ENCODE measurements at regions not wholly inside any gene's neighbourhood (a gene's known extent, or its start where the extent isn't known, plus 50 kb on each side); places are given as distances from the start of the nearest gene placed in this dataset.

DNA sequence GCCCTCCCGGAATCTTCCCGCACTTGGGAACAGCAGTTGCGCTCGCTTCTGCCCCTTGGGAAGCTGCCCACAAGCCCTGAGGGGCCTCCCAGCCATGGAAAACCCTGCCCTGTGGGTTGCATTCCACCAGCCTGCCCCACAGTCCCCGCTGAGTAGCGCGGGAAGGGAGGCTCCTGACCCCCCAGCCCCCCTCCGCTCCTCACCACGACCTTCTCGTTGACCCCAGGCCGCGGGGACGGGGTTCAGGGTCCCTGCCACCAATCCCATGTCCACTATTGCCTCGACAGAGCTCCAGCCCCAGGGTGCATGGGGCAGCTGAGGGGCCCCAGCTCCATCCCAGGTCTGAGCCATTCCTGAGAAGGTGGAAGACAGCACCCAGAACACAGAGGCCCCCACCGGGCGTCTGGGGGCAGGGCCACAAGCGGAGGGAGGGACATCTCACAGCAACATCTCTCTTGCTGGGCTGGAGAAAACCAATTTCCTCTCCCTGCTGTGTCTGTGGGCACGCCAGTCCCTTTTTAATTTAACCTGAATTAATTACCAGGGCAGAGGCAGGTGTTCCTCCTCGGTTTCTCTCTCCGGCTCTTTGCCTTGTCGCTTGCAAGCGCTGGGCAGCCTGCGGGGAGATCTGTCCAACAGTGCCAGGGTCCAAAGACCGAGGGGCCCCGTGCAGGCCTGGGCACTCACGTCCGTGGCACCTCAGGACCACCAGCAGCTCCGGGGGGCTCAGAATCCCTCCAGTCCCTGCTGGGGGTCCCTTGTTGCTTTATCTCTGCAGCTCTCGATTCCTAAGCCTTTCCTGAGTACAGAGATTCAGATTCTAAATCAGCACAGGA lies 57.9 kb downstream of the FOXL3 start:
- 93% methylated on average over 29 of the region's 29 CpGs for WGBS (ENCODE audit: insufficient coverage)
- no peaks in the 10 kb centered on the region for H3K79me2 ChIP-seq (ENCODE audit: insufficient read depth, low read length)
- H3K9me3 ChIP-seq (replicated peaks in 1 of 2; ENCODE audit: control insufficient read depth in 1 of 2, insufficient read depth in 1 of 2, low read length in 2 of 2): peaks cover 0 to 6% of the 10 kb centered on the region in 2 donors
- no peaks in the 10 kb centered on the region for H4K20me1 ChIP-seq (ENCODE audit: insufficient read depth, low read length)
- H3K9ac ChIP-seq (ENCODE audit: insufficient read depth, low read length, poor library complexity, severe bottlenecking): no peak overlapping the region
- H3K4me3 Mint-ChIP-seq: no peak overlapping the region
- H3K27ac Mint-ChIP-seq: no peak overlapping the region
- peaks cover 2 to 15% (median 5%) of the 10 kb centered on the region in 7 donors for H3K9me3 Mint-ChIP-seq
- H2AFZ ChIP-seq (ENCODE audit: insufficient read depth, low read depth, low read length, poor library complexity, severe bottlenecking): no peak overlapping the region
- H3K4me3 ChIP-seq (replicated peaks in 1 of 3; ENCODE audit: low read depth in 2 of 3, low read length in 3 of 3): no peak overlapping the region
- TF ChIP-seq, protein P1, sequence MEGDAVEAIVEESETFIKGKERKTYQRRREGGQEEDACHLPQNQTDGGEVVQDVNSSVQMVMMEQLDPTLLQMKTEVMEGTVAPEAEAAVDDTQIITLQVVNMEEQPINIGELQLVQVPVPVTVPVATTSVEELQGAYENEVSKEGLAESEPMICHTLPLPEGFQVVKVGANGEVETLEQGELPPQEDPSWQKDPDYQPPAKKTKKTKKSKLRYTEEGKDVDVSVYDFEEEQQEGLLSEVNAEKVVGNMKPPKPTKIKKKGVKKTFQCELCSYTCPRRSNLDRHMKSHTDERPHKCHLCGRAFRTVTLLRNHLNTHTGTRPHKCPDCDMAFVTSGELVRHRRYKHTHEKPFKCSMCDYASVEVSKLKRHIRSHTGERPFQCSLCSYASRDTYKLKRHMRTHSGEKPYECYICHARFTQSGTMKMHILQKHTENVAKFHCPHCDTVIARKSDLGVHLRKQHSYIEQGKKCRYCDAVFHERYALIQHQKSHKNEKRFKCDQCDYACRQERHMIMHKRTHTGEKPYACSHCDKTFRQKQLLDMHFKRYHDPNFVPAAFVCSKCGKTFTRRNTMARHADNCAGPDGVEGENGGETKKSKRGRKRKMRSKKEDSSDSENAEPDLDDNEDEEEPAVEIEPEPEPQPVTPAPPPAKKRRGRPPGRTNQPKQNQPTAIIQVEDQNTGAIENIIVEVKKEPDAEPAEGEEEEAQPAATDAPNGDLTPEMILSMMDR (IDR thresholded peaks at IDR 0.05): no peak
- H3K36me3 Mint-ChIP-seq: no peaks in the 10 kb centered on the region
- peaks cover 0 to 2% of the 10 kb centered on the region in 2 donors for H3K4me1 ChIP-seq (ENCODE audit: control insufficient read depth in 1 of 2, insufficient read depth in 2 of 2, low read length in 2 of 2)
- peaks cover 6% of the 10 kb centered on the region for H3K4me1 Mint-ChIP-seq
- H3K27me3 ChIP-seq (ENCODE audit: control insufficient read depth in 2 of 2, insufficient read depth in 2 of 2, low read length in 2 of 2): peaks cover 0 to 17% of the 10 kb centered on the region in 2 donors
- peaks cover 5 to 14% (median 14%) of the 10 kb centered on the region in 3 donors for H3K27me3 Mint-ChIP-seq (ENCODE audit: low read depth in 3 of 3)
- H3K36me3 ChIP-seq (replicated peaks in 1 of 2; ENCODE audit: control insufficient read depth in 1 of 2, insufficient read depth in 2 of 2, low read length in 2 of 2): no peaks in the 10 kb centered on the region
- intact Hi-C loops (cut with micrococcal nuclease): no loop called here
- no peak overlapping the region for H3K4me2 ChIP-seq (replicated peaks; ENCODE audit: extremely low read depth, low read length, poor library complexity, severe bottlenecking)
- H3K27ac ChIP-seq (ENCODE audit: low read depth in 1 of 2, low read length in 2 of 2): no peak overlapping the region
- no peak for DNase-seq

DNA sequence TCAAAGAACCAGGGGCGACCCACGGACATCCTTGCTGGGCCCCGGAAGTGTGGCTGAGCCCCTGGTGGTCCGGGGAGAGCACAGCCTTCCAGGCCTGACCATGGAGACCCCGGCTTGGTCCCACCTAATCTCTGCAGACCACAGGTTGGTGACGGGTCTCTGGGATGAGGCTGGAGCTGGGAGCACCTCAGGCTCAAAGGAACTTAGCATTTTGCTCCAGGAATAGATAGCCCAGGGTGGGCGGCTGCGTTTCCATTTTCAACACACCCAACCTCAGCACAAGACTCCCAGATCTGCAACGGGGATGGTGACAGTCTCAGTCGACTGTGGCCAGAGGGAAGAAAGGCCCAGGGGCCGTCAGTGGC lies 58.5 kb downstream of the FOXL3 start:
- H3K79me2 ChIP-seq (ENCODE audit: insufficient read depth, low read length): no peaks in the 10 kb centered on the region
- Mint-ChIP-seq H3K27ac (no peak overlapping the region), H3K9me3 (peaks cover 2 to 14% (median 5%) of the 10 kb centered on the region in 7 donors), H3K36me3 (no peaks in the 10 kb centered on the region), H3K4me3 (no peak overlapping the region), H3K27me3 (ENCODE audit: low read depth in 3 of 3) (peaks cover 5 to 14% (median 14%) of the 10 kb centered on the region in 3 donors), H3K4me1 (peaks cover 6% of the 10 kb centered on the region)
- H2AFZ ChIP-seq (ENCODE audit: insufficient read depth, low read depth, low read length, poor library complexity, severe bottlenecking): no peak overlapping the region
- 95% methylated on average over 8 of the region's 11 CpGs for WGBS (ENCODE audit: insufficient coverage)
- H3K27me3 ChIP-seq (ENCODE audit: control insufficient read depth in 2 of 2, insufficient read depth in 2 of 2, low read length in 2 of 2): peaks cover 0 to 18% of the 10 kb centered on the region in 2 donors
- H4K20me1 ChIP-seq (ENCODE audit: insufficient read depth, low read length): no peaks in the 10 kb centered on the region
- no peak overlapping the region for H3K9ac ChIP-seq (ENCODE audit: insufficient read depth, low read length, poor library complexity, severe bottlenecking)
- no peak overlapping the region for H3K27ac ChIP-seq (ENCODE audit: low read depth in 1 of 2, low read length in 2 of 2)
- TF ChIP-seq, protein P1 (IDR thresholded peaks at IDR 0.05): no peak
- H3K36me3 ChIP-seq (replicated peaks in 1 of 2; ENCODE audit: control insufficient read depth in 1 of 2, insufficient read depth in 2 of 2, low read length in 2 of 2): no peaks in the 10 kb centered on the region
- no peak overlapping the region for H3K4me3 ChIP-seq (replicated peaks in 1 of 3; ENCODE audit: low read depth in 2 of 3, low read length in 3 of 3)
- DNase-seq: no peak
- H3K9me3 ChIP-seq (replicated peaks in 1 of 2; ENCODE audit: control insufficient read depth in 1 of 2, insufficient read depth in 1 of 2, low read length in 2 of 2): peaks cover 0 to 6% of the 10 kb centered on the region in 2 donors
- no peak overlapping the region for H3K4me2 ChIP-seq (replicated peaks; ENCODE audit: extremely low read depth, low read length, poor library complexity, severe bottlenecking)
- peaks cover 0 to 2% of the 10 kb centered on the region in 2 donors for H3K4me1 ChIP-seq (ENCODE audit: control insufficient read depth in 1 of 2, insufficient read depth in 2 of 2, low read length in 2 of 2)
- intact Hi-C loops (cut with micrococcal nuclease): no loop called here

Data from CD14-positive monocyte (primary cell).